ENCODE measurements at regions not wholly inside any gene's neighbourhood (a gene's known extent, or its start where the extent isn't known, plus 50 kb on each side); places are given as distances from the start of the nearest gene placed in this dataset.

DNA sequence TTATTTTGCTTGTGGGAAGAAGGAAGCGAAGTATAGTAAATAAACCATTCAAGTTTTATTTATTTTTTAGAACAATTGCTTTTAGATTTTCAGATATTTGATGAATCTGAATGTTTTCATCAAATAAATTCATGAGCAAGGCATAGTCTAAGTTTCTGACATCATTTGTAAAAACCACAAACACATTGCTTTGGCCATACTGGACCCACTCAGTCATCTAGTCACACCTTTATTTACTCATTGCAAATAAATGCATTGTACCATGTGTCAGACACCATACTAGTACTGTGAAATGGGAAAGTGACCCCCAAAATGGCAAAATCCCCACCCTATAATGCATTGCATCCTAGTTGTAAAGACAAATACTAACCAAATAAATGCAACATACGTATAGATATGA, 449.1 kb upstream of the SMIM31 start:
- Histone ChIP-seq H3K4me3 (ENCODE audit: low read depth, low read length, poor library complexity, severe bottlenecking) (no peak overlapping the region), H3K4me2 (ENCODE audit: low read length) (no peak overlapping the region), H3K9me3 (ENCODE audit: low read length) (no peaks in the 10 kb centered on the region), H4K20me1 (ENCODE audit: insufficient read depth, low read length) (no peaks in the 10 kb centered on the region), H3K36me3 (ENCODE audit: insufficient read depth, low read length) (no peaks in the 10 kb centered on the region), H3K79me2 (ENCODE audit: insufficient read depth, low read depth, low read length) (no peaks in the 10 kb centered on the region), H3K27ac (ENCODE audit: low read depth, low read length, poor library complexity, severe bottlenecking) (no peak overlapping the region), H2AFZ (ENCODE audit: low read length) (no peak overlapping the region), H3K9me2 (ENCODE audit: insufficient read depth, low read length) (no peaks in the 10 kb centered on the region), H3K4me1 (ENCODE audit: insufficient read depth, low read length, poor library complexity, severe bottlenecking) (no peaks in the 10 kb centered on the region)
- ChIA-PET POLR2A (no interaction called here), CTCF (ENCODE audit: unreplicated experiment) (no interaction called here)
- intact Hi-C loops (cut with micrococcal nuclease; ENCODE audit: unreplicated experiment) = no loop called here
- BruUV-seq (replicated peaks) = no TSS peak
- no peak for DNase-seq (ENCODE audit: low spot score)
- TF ChIP-seq, protein P1, sequence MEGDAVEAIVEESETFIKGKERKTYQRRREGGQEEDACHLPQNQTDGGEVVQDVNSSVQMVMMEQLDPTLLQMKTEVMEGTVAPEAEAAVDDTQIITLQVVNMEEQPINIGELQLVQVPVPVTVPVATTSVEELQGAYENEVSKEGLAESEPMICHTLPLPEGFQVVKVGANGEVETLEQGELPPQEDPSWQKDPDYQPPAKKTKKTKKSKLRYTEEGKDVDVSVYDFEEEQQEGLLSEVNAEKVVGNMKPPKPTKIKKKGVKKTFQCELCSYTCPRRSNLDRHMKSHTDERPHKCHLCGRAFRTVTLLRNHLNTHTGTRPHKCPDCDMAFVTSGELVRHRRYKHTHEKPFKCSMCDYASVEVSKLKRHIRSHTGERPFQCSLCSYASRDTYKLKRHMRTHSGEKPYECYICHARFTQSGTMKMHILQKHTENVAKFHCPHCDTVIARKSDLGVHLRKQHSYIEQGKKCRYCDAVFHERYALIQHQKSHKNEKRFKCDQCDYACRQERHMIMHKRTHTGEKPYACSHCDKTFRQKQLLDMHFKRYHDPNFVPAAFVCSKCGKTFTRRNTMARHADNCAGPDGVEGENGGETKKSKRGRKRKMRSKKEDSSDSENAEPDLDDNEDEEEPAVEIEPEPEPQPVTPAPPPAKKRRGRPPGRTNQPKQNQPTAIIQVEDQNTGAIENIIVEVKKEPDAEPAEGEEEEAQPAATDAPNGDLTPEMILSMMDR (conservative IDR thresholded peaks at IDR 0.05; ENCODE audit: low read length) = no peak
- no peak for TF ChIP-seq EZH2phosphoT487 (IDR thresholded peaks at IDR 0.05; ENCODE audit: borderline replicate concordance, low read depth, low read length)

DNA sequence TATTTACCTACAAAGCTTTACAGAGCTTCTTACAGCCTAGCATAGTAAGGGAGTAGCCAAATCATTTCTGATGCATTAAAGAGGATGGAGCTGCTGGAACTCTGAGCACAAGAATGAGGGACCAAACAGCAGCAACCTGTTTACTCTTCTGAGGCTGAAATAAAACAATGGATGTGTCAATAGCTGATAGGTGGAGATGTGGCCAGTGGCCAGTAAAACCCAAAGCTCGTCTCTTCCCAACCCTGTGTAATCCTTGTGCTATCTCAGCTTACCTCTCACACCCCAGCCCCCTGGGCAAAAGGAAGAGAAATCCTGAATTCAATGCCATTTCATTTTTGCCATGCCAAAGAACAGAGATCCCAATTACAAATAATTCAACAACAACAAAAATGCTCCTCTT, 446.7 kb upstream of the SMIM31 start:
- no peak overlapping the region for H2AFZ ChIP-seq (ENCODE audit: low read length)
- no peak for DNase-seq (ENCODE audit: low spot score)
- H4K20me1 ChIP-seq (ENCODE audit: insufficient read depth, low read length) = no peaks in the 10 kb centered on the region
- TF ChIP-seq EZH2phosphoT487 (IDR thresholded peaks at IDR 0.05; ENCODE audit: borderline replicate concordance, low read depth, low read length) = no peak
- TF ChIP-seq, protein P1 (conservative IDR thresholded peaks at IDR 0.05; ENCODE audit: low read length) = no peak
- H3K27ac ChIP-seq (ENCODE audit: low read depth, low read length, poor library complexity, severe bottlenecking) = no peak overlapping the region
- CTCF ChIA-PET (ENCODE audit: unreplicated experiment) = no interaction called here
- H3K4me1 ChIP-seq (ENCODE audit: insufficient read depth, low read length, poor library complexity, severe bottlenecking) = no peaks in the 10 kb centered on the region
- H3K4me3 ChIP-seq (ENCODE audit: low read depth, low read length, poor library complexity, severe bottlenecking) = no peak overlapping the region
- H3K4me2 ChIP-seq (ENCODE audit: low read length) = no peak overlapping the region
- no peaks in the 10 kb centered on the region for H3K9me3 ChIP-seq (ENCODE audit: low read length)
- H3K36me3 ChIP-seq (ENCODE audit: insufficient read depth, low read length) = no peaks in the 10 kb centered on the region
- no peaks in the 10 kb centered on the region for H3K9me2 ChIP-seq (ENCODE audit: insufficient read depth, low read length)
- intact Hi-C loops (cut with micrococcal nuclease; ENCODE audit: unreplicated experiment) = no loop called here
- POLR2A ChIA-PET = no interaction called here
- H3K79me2 ChIP-seq (ENCODE audit: insufficient read depth, low read depth, low read length) = no peaks in the 10 kb centered on the region
- BruUV-seq (replicated peaks) = no TSS peak

DNA sequence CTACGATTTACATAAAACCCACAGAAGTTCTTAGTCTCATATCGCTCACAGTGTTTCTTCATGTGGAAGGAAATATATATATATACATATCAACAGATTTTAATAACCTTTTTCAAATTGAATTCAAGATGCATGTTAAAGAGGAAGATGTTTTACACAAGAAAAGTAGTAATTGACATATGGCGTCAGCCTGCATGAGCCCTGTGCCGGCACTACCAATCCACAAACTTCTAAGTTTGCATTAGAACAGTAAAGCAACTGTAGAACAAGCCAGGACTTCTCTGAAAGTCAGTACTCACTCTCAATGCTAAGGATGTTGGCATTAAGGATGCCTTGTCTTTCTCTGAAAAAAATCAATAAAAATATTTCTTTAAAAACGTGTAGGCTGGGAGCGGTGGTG, 441.3 kb upstream of the SMIM31 start:
- Histone ChIP-seq H3K9me3 (ENCODE audit: low read length) (no peaks in the 10 kb centered on the region), H4K20me1 (ENCODE audit: insufficient read depth, low read length) (no peaks in the 10 kb centered on the region), H3K4me1 (ENCODE audit: insufficient read depth, low read length, poor library complexity, severe bottlenecking) (no peaks in the 10 kb centered on the region), H3K79me2 (ENCODE audit: insufficient read depth, low read depth, low read length) (no peaks in the 10 kb centered on the region), H2AFZ (ENCODE audit: low read length) (no peak overlapping the region), H3K4me3 (ENCODE audit: low read depth, low read length, poor library complexity, severe bottlenecking) (no peak overlapping the region), H3K27ac (ENCODE audit: low read depth, low read length, poor library complexity, severe bottlenecking) (no peak overlapping the region), H3K9me2 (ENCODE audit: insufficient read depth, low read length) (no peaks in the 10 kb centered on the region), H3K36me3 (ENCODE audit: insufficient read depth, low read length) (no peaks in the 10 kb centered on the region), H3K4me2 (ENCODE audit: low read length) (no peak overlapping the region)
- no TSS peak for BruUV-seq (replicated peaks)
- no peak for DNase-seq (ENCODE audit: low spot score)
- ChIA-PET CTCF (ENCODE audit: unreplicated experiment) (no interaction called here), POLR2A (no interaction called here)
- intact Hi-C loops (cut with micrococcal nuclease; ENCODE audit: unreplicated experiment) = no loop called here
- TF ChIP-seq, protein P1 (conservative IDR thresholded peaks at IDR 0.05; ENCODE audit: low read length) = no peak
- TF ChIP-seq EZH2phosphoT487 (IDR thresholded peaks at IDR 0.05; ENCODE audit: borderline replicate concordance, low read depth, low read length) = no peak

Measured in OCI-LY7 (cell line).